ENCODE measurements at regions not wholly inside any gene's neighbourhood (a gene's known extent, or its start where the extent isn't known, plus 50 kb on each side); places are given as distances from the start of the nearest gene placed in this dataset.

- TF ChIP-seq CTCF (IDR thresholded peaks at IDR 0.05) (no peak), POLR2A (IDR thresholded peaks at IDR 0.05) (no peak)
- H3K4me1 ChIP-seq, result no peaks in the 10 kb centered on the region
- H3K9me3 ChIP-seq, result no peaks in the 10 kb centered on the region
- intact Hi-C loops (cut with DNase I; ENCODE audit: low total_unique reads), result no loop called here
- H3K4me3 ChIP-seq, result no peak overlapping the region
- DNase-seq (ENCODE audit: low spot score in 2 of 2), result no peak
- H3K27ac ChIP-seq, result no peak overlapping the region
- H3K27me3 ChIP-seq, result no peaks in the 10 kb centered on the region
- no peaks in the 10 kb centered on the region for H3K36me3 ChIP-seq
Measured at GRCh38 chr6:91305755-91306154, 718.9 kb upstream of the MAP3K7 start.

DNA sequence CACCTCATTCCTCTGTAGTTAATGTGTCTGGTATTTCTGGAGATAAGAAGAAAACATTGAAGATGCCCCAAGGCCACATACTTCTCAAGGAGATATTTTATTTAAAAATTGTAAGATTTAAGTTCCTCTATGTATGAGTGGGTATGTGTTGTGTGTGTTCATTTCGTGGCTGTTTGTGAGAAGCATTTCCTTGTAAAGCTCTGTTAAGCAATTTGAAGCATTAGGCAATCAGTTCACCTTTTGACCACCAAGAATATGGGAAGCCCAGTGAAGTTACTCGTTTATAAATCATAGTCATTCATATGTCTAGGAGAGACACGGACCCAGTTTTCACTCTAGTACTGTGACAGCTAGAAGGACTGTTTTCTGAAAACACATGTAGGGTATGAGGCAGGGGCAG lies 717.6 kb upstream of the MAP3K7 start:
- intact Hi-C loops (cut with DNase I; ENCODE audit: low total_unique reads), result no loop called here

GRCh38 chr6:91303326-91303725 lies 716.5 kb upstream of the MAP3K7 start:
- H3K36me3 ChIP-seq, result no peaks in the 10 kb centered on the region
- no peak overlapping the region for H3K27ac ChIP-seq
- H3K4me1 ChIP-seq, result no peaks in the 10 kb centered on the region
- no peak overlapping the region for H3K4me3 ChIP-seq
- no peak for DNase-seq (ENCODE audit: low spot score in 2 of 2)
- TF ChIP-seq CTCF (IDR thresholded peaks at IDR 0.05), result no peak
- intact Hi-C loops (cut with DNase I; ENCODE audit: low total_unique reads), result no loop called here
- no peaks in the 10 kb centered on the region for H3K9me3 ChIP-seq
- no peaks in the 10 kb centered on the region for H3K27me3 ChIP-seq

More for the DNA sequence above, 717.6 kb upstream of the MAP3K7 start:
- no peak for DNase-seq (ENCODE audit: low spot score in 2 of 2)
- no peaks in the 10 kb centered on the region for H3K9me3 ChIP-seq
- no peak overlapping the region for H3K27ac ChIP-seq
- H3K27me3 ChIP-seq, result no peaks in the 10 kb centered on the region
- no peaks in the 10 kb centered on the region for H3K36me3 ChIP-seq
- TF ChIP-seq CTCF (IDR thresholded peaks at IDR 0.05) (no peak), POLR2A (IDR thresholded peaks at IDR 0.05) (no peak), POLR2AphosphoS5 (IDR thresholded peaks at IDR 0.05) (no peak)
- no peak overlapping the region for H3K4me3 ChIP-seq
- H3K4me1 ChIP-seq, result no peaks in the 10 kb centered on the region

DNA sequence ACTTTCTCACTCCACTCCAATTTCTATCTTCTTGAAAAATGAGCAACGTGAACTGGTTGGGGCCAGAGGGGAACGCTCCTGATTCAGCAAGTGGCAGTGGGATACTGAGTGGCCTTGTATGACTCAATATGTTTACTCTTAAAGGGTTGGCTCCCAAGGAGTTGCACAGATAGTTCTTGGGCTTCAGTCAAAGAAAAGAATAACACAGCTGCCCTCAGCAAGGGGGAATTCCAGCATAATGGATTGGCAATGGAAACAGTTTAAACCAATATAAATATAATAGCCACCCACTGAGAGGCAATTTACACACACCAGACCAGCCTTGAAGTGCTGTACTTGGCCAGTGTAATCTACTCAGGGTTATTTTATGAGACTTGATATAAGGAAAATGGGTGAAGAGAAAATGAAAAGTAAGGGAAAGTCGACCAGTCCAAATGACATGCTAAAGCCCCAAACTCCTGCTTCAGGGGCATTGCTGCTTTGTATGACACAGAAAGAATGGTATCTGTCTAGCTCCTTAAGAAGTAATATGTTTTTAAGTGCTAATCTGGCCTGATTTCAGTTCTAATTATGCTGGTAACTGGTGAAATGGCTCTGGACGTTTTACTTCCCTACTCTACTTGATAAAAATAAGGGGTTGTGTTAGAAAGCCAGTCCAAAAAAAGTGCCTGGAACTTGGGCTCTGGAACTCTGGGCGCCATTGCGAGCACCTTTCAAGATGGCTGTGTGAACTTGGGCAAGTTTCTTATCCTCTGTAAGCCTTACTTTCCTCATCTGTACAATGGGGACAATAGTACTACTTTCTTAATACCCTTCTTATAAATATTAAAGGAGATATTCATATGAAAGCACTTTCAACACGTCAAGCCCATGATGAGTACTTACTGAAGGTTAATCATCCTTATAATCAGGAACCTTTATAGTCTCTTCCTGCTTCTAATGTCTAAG lies 712.9 kb upstream of the MAP3K7 start:
- no peak for TF ChIP-seq CTCF (IDR thresholded peaks at IDR 0.05)
- no peak for TF ChIP-seq POLR2AphosphoS5 (IDR thresholded peaks at IDR 0.05)
- TF ChIP-seq POLR2A (IDR thresholded peaks at IDR 0.05), result no peak
- H3K36me3 ChIP-seq, result no peaks in the 10 kb centered on the region
- no peaks in the 10 kb centered on the region for H3K9me3 ChIP-seq
- H3K27ac ChIP-seq, result no peak overlapping the region
- no peak for DNase-seq (ENCODE audit: low spot score in 2 of 2)
- H3K4me1 ChIP-seq, result no peaks in the 10 kb centered on the region
- no peak overlapping the region for H3K4me3 ChIP-seq
- H3K27me3 ChIP-seq, result no peaks in the 10 kb centered on the region
- intact Hi-C loops (cut with DNase I; ENCODE audit: low total_unique reads), result no loop called here

- no peaks in the 10 kb centered on the region for H3K36me3 ChIP-seq
- TF ChIP-seq CTCF (IDR thresholded peaks at IDR 0.05) (no peak), POLR2AphosphoS5 (IDR thresholded peaks at IDR 0.05) (no peak), POLR2A (IDR thresholded peaks at IDR 0.05) (no peak)
- no peak overlapping the region for H3K4me3 ChIP-seq
- no peak overlapping the region for H3K27ac ChIP-seq
- no peaks in the 10 kb centered on the region for H3K27me3 ChIP-seq
- no peak for DNase-seq (ENCODE audit: low spot score in 2 of 2)
- H3K9me3 ChIP-seq, result no peaks in the 10 kb centered on the region
- intact Hi-C loops (cut with DNase I; ENCODE audit: low total_unique reads), result no loop called here
- no peaks in the 10 kb centered on the region for H3K4me1 ChIP-seq
Measured at GRCh38 chr6:91298543-91299145, 711.8 kb upstream of the MAP3K7 start.

All from breast epithelium (tissue), 4 donors.